HG03460 (cell line): ENCODE measurements at regions not wholly inside any gene's neighbourhood (a gene's known extent, or its start where the extent isn't known, plus 50 kb on each side); places are given as distances from the start of the nearest gene placed in this dataset.

Experiments
- ATAC-seq: cut with Tn5 transposase; IDR thresholded peaks from one replicate; pipeline ENCODE4 v1.9.1; 2021; ENCODE audit not compliant: unreplicated experiment

DNA sequence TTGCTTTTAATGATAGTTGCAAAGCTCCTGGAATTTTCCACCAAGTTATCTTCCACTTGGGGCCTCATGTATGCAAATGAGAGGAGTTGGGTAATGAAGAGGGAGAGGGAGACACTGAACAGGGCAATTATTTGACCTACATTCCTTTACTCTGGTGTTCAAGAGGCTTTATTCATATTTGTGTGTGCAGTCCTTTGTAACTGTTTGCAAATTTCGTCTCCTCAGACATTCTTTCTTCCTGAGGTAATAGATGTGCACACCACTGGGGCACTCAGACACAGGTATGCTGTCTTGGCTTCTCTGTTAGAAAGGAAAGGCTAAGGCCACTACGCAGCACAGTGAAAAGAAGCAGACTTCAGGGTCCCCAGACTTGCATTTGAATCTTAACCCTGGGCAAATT, 189.7 kb upstream of the IL12A start:
- ATAC-seq, result no peak

DNA sequence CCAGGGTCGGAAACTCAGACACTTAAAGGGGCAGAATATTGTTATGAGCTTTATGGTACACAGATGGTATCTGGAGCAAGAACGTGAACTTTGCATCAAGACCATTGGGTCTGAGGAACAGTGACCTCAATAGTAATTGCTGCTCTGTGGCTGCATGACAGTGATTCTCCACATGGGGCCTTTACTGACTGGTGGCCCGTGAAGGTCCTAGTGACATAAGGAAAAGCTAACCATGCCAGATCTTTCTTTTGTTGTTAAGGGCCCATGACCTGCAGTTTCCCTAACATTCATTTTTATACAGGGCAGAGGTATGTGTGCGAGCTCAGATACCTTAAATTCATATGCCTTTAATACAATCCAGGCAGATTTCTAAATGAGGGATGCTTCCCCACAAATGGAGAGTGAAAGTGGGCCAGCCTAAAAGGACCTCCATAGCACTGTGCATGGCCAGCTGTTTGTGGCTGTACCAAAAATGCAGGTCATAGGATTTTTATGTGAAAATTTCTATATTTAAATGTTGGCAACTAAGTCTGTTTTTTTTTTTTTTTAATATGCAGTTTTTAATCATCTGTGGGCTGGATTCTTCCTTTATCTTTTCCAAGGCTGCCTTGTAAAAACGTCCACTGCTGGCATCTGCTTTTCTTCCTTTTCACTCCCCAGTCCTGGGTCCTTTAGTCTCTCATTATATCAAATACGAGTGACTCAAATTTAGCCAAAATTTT, 188.0 kb upstream of the IL12A start:
- ATAC-seq, result no peak

DNA sequence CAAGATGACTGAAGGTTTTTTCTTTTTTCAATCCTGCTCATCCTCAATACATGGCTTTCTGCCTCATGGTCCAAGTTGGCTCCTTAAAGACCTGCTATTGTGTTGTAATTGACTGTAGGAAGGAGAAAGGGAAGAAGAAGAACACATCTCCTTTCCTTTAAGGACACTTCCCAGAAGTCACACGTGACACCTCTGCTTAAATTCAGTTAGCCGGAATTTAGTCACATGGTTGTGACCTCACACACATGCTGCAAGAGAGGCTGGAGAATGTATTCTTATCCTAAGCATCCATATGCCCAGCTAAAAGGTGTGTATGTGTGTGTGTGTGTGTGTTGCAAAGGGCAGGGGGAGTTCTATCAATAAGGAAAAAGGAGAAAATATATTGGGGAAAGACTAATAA, 185.8 kb upstream of the IL12A start:
- ATAC-seq, result no peak

GRCh38 chr3:159803459-159803858, 185.2 kb upstream of the IL12A start:
- ATAC-seq, result no peak

- peak; percentile 91 for ATAC-seq
Measured at GRCh38 chr3:159804726-159805410, 183.8 kb upstream of the IL12A start.

DNA sequence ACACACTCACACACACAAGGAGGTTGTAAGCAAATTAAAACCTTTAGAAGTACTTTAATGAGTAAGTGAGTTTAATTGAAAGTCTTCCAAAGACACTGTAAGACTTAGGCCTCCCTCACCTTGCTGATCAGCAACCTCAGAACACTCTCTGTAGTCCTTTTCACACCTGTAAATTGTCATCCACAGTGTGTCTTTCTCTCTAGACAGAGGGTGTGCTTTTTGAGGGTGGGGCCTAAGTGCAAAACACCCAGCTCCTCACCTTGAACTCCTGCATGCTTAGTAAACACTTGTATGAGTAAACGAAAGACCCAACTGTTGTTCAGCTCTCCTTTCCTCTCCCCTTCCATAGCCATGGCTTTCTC, 183.2 kb upstream of the IL12A start:
- no peak for ATAC-seq

DNA sequence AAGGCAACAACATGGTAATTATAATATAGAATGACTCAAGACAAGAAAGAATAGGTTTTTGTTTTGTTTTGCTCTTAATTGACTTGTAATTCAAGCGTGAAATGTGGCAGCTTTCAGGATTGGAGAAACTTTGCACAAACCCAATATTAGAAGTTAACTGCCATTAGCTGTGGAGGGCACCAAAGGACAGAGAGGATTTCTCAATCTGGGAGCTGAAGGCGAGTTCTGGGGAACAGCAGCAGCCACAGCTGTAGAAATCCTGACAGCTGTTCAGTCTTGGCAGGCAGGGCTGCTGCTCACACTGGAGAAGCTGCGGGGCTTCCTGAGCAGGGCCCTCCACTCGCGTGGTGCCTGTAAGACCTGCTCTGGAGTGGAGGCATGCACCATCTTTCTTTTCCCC, 182.2 kb upstream of the IL12A start:
- ATAC-seq, result no peak

DNA sequence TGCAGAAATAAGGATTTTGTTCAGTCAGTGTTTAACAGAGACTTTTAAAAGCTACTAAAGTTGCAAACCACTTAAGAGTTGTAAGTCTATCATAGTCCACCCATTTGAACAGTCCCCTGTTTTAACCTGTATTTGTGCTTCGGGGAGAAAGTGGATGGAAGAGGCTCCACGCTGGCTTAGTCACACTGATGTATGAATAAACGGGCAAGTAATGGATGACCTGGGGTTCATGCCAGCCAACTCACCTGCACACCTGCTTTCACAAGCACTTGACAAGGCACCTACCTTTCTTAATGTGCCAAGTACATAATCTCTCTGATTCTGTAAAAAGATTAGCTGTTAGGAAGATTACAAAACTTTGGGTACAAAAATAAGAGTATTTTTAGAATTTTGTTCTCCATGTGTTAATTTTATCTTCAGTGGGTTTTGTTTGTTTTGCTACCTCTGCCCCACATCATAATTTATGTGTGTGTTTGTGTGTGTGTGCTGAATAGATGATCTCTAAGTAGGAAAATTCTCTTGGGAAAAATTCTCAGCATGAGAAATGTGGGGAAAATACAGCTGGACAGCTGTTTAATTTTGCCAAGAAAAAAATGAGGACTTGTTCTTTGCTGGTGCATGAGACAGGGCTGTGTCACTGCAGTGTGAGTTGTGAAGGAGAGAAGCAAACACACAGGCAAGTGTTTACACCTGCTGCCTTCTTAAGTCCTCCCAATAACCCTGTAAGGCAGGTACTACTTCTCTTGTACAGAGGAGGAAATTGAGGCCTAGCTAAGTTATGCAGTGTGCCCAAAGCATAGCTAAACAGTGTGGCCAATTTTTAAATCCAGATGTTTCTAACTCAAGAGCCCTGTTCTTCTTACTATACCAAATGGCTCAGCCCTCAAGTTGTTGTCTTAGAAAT, 181.2 kb upstream of the IL12A start:
- no peak for ATAC-seq

GRCh38 chr3:159813822-159814531, 174.7 kb upstream of the IL12A start:
- no peak for ATAC-seq

- ATAC-seq, result no peak
Measured at GRCh38 chr3:159816512-159816911, 172.1 kb upstream of the IL12A start.

DNA sequence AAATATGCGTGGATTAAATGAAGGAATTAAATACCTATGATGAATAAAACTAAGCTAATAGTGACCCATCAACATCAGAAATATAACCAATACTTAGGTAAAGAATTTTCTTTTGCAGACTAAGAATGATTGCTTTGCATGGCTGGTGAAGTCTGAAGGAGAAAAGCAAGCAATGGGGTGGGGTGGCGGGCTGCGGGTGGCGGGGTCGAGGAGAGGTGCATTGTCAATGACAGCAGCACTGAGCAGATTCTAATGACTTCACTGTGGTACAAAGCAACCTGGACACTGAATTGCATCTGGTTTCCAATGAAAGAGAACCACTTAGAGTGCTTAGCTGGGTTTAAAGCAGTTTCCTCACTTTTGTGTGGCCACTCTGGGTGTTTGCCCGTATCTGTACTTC, 171.5 kb upstream of the IL12A start:
- ATAC-seq, result no peak

- ATAC-seq, result no peak
Measured at GRCh38 chr3:159817571-159817970, 171.1 kb upstream of the IL12A start.

GRCh38 chr3:159818399-159818798, 170.2 kb upstream of the IL12A start:
- no peak for ATAC-seq

- ATAC-seq, result no peak
Measured at GRCh38 chr3:159818997-159819500, 169.6 kb upstream of the IL12A start.

GRCh38 chr3:159819676-159820075, 169.0 kb upstream of the IL12A start:
- no peak for ATAC-seq

DNA sequence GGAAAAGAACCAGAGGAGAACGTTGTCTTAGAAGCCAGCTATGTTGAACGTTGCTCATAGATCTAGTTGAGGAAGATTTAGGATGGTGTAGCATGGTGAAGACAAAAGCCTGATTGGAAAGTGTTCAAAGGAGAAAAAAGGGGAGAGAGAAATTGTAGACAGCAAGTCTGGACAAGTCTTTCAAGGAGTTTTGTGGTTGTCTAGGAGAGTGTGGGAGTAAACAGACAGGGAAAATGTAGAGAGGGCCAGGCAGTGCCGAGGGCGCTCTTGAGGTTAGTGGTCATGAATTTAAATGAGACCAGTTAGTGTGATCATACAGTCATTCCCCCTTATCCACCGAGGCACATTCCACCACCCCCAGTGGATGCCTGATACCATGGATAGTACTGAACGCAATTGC, 167.5 kb upstream of the IL12A start:
- no peak for ATAC-seq

DNA sequence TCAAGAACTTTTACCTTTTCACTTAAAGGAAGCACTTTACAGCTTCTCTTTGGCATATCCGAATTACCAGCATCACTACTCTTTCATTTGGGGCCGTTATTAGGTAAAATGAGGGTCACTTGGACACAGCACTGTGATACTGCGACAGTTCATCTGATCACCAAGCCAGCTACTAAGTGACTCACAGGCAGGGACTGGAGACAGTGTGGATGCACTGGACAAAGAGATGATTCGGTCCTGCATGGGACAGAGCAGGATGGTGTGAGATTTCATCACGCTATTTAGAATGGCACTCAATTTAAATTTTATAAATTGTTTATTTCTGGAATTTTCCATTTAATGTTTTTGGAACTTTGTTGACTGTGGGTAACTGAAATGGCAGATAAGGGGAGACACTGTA, 166.9 kb upstream of the IL12A start:
- ATAC-seq, result no peak

GRCh38 chr3:159823780-159824179, 164.9 kb upstream of the IL12A start:
- ATAC-seq, result no peak

GRCh38 chr3:159824333-159824732, 164.3 kb upstream of the IL12A start:
- ATAC-seq, result no peak

DNA sequence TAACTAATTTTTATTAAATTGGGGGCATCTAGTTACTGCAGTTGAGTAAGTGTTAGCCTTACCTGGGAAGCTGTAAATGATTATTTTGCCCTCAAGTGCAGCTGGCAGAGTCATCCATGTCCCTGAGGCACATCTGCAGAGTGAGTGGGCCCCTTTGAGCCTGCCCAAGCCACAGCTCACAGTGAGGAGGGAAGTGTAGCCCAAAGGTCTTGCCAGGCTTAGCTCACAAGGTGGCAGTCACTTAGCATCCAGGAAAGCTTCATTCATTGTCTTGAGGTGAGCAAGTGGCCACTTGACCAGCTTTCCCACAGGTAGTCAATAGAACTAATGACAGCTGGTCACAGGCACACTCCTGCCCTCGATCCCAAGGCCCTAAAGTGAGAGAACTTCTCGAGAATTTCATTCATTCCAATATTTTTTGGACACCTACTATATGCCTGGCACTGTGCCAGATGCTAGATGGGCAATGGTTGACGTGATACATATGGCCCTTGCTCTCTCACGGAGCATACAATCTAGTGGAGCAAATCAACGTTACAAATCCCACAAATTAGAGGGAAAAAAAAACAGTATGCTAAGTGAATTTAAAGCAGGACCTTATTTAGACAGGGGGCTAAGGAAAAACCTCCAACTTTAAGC, 163.3 kb upstream of the IL12A start:
- no peak for ATAC-seq

DNA sequence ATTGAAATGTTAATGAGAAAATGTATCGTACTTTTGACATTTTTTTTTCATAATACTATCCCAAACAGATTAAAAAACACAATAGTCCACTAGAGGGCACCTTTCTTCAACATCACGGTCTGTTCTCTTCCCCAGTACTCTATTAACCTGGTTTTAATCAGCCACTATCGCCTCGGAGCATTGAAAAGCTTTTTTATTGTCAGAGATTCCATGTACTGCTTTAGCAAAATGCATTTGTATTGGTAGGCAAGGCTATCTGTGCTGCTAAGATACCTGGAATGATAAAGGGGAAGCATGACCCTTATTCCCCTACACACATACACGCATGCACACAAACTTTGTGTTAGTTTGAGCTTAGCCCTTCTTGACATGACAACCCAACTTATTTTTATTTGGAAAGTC, 160.1 kb upstream of the IL12A start:
- ATAC-seq, result no peak
